Thyroid gland (tissue), 4 donors: ENCODE measurements at regions not wholly inside any gene's neighbourhood (a gene's known extent, or its start where the extent isn't known, plus 50 kb on each side); places are given as distances from the start of the nearest gene placed in this dataset.

Source experiments
- CTCF ChIP-seq, 6 experiments: fragments of 200-600 bp in 3 of 6; fragments of 450-650 bp in 3 of 6; sonication (generic) in 3 of 6; IDR thresholded peaks; one replicate each; pipeline ENCODE4 v1.5.1; 2016 to 2019; ENCODE audit warnings: antibody characterized with exemption in 6 of 6, mild to moderate bottlenecking in 2 of 6, inconsistent platforms in 1 of 6, moderate library complexity in 1 of 6
- POLR2A ChIP-seq, 2 donors: fragments of 450-650 bp; IDR thresholded peaks; one replicate each; pipeline ENCODE4 v1.6.1; 2017; ENCODE audit warnings: antibody characterized with exemption in 2 of 2, mild to moderate bottlenecking in 2 of 2, moderate library complexity in 1 of 2

GRCh38 chr9:73872701-73873100, 624.4 kb upstream of the RORB start:
- no peak for TF ChIP-seq CTCF (IDR thresholded peaks at IDR 0.05)
- no peak for TF ChIP-seq POLR2A (IDR thresholded peaks at IDR 0.05)
